WTC11 (cell line): ENCODE measurements at regions not wholly inside any gene's neighbourhood (a gene's known extent, or its start where the extent isn't known, plus 50 kb on each side); places are given as distances from the start of the nearest gene placed in this dataset.

Experiments used
- TF ChIP-seq, protein P1 (sequence below): sonication (generic); formaldehyde crosslinking; conservative IDR thresholded peaks from 2 replicates; pipeline ENCODE4 v1.8.1; 2022; ENCODE audit warnings: mild to moderate bottlenecking, missing genetic modification reagents
- TF ChIP-seq, protein P2 (sequence below): fragments of 200-600 bp; IDR thresholded peaks from 2 replicates; pipeline ENCODE4 v1.8.0; 2022; ENCODE audit warnings: antibody characterized with exemption
- TF ChIP-seq, protein P3 (sequence below): sonication (generic); formaldehyde crosslinking; IDR thresholded peaks from 2 replicates; pipeline ENCODE4 v1.8.1; 2023; ENCODE audit warnings: mild to moderate bottlenecking, missing genetic modification reagents, moderate library complexity

DNA sequence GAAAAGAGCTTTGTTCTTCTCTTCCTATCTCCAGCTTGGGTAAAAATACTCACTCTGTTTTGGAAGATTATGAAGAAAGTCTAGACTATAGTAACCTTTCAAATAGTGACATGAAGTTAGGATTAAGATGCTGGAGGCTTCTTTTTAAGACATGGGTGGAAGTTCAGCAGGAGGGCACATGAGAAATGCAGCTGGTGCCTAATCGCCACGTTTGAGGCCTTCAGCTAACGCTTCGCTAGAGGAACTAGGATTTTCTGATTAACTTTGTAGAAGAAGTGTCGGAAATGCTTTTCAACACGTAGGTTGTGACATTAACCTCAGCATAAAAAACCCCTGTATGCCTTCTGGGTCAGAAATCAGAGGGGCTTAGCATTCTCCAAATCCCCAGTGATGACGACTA, 348.1 kb upstream of the MAP3K7 start:
- TF ChIP-seq, protein P1, sequence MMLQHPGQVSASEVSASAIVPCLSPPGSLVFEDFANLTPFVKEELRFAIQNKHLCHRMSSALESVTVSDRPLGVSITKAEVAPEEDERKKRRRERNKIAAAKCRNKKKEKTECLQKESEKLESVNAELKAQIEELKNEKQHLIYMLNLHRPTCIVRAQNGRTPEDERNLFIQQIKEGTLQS (CRISPR knock-in tag): no peak
- TF ChIP-seq, protein P2, sequence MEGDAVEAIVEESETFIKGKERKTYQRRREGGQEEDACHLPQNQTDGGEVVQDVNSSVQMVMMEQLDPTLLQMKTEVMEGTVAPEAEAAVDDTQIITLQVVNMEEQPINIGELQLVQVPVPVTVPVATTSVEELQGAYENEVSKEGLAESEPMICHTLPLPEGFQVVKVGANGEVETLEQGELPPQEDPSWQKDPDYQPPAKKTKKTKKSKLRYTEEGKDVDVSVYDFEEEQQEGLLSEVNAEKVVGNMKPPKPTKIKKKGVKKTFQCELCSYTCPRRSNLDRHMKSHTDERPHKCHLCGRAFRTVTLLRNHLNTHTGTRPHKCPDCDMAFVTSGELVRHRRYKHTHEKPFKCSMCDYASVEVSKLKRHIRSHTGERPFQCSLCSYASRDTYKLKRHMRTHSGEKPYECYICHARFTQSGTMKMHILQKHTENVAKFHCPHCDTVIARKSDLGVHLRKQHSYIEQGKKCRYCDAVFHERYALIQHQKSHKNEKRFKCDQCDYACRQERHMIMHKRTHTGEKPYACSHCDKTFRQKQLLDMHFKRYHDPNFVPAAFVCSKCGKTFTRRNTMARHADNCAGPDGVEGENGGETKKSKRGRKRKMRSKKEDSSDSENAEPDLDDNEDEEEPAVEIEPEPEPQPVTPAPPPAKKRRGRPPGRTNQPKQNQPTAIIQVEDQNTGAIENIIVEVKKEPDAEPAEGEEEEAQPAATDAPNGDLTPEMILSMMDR: no peak
- TF ChIP-seq, protein P3, sequence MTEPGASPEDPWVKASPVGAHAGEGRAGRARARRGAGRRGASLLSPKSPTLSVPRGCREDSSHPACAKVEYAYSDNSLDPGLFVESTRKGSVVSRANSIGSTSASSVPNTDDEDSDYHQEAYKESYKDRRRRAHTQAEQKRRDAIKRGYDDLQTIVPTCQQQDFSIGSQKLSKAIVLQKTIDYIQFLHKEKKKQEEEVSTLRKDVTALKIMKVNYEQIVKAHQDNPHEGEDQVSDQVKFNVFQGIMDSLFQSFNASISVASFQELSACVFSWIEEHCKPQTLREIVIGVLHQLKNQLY (CRISPR knock-in tag): no peak
